ENCODE measurements at regions not wholly inside any gene's neighbourhood (a gene's known extent, or its start where the extent isn't known, plus 50 kb on each side); places are given as distances from the start of the nearest gene placed in this dataset.

- no peak for TF ChIP-seq DLX4 (CRISPR knock-in tag; IDR thresholded peaks at IDR 0.05)
- TF ChIP-seq PHF8 (IDR thresholded peaks at IDR 0.05; ENCODE audit: borderline replicate concordance, low read length), result peak; percentile 25; the same call in 1 of the 2 replicates
- peak; percentile 62; the same call in 1 of the 2 replicates for TF ChIP-seq PHB2 (IDR thresholded peaks at IDR 0.05; ENCODE audit: low read depth)
- TF ChIP-seq CREBBP (IDR thresholded peaks at IDR 0.05; ENCODE audit: low read depth, low read length), result no peak
- no peak for TF ChIP-seq PCBP1 (IDR thresholded peaks at IDR 0.05; ENCODE audit: low read depth, low read length, poor library complexity, severe bottlenecking)
- peak; percentile 70 for TF ChIP-seq ARHGAP35 (IDR thresholded peaks at IDR 0.05; ENCODE audit: partially characterized antibody)
- TF ChIP-seq, protein P1, sequence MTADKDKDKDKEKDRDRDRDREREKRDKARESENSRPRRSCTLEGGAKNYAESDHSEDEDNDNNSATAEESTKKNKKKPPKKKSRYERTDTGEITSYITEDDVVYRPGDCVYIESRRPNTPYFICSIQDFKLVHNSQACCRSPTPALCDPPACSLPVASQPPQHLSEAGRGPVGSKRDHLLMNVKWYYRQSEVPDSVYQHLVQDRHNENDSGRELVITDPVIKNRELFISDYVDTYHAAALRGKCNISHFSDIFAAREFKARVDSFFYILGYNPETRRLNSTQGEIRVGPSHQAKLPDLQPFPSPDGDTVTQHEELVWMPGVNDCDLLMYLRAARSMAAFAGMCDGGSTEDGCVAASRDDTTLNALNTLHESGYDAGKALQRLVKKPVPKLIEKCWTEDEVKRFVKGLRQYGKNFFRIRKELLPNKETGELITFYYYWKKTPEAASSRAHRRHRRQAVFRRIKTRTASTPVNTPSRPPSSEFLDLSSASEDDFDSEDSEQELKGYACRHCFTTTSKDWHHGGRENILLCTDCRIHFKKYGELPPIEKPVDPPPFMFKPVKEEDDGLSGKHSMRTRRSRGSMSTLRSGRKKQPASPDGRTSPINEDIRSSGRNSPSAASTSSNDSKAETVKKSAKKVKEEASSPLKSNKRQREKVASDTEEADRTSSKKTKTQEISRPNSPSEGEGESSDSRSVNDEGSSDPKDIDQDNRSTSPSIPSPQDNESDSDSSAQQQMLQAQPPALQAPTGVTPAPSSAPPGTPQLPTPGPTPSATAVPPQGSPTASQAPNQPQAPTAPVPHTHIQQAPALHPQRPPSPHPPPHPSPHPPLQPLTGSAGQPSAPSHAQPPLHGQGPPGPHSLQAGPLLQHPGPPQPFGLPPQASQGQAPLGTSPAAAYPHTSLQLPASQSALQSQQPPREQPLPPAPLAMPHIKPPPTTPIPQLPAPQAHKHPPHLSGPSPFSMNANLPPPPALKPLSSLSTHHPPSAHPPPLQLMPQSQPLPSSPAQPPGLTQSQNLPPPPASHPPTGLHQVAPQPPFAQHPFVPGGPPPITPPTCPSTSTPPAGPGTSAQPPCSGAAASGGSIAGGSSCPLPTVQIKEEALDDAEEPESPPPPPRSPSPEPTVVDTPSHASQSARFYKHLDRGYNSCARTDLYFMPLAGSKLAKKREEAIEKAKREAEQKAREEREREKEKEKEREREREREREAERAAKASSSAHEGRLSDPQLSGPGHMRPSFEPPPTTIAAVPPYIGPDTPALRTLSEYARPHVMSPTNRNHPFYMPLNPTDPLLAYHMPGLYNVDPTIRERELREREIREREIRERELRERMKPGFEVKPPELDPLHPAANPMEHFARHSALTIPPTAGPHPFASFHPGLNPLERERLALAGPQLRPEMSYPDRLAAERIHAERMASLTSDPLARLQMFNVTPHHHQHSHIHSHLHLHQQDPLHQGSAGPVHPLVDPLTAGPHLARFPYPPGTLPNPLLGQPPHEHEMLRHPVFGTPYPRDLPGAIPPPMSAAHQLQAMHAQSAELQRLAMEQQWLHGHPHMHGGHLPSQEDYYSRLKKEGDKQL (CRISPR knock-in tag; IDR thresholded peaks at IDR 0.05; ENCODE audit: borderline replicate concordance), result no peak
Observed at GRCh38 chr4:38243388-38244053, 283.3 kb downstream of the PTTG2 start (continued).

Measured in K562 (cell line).